ENCODE measurements at regions not wholly inside any gene's neighbourhood (a gene's known extent, or its start where the extent isn't known, plus 50 kb on each side); places are given as distances from the start of the nearest gene placed in this dataset.

- H4K20me1 ChIP-seq (ENCODE audit: insufficient read depth), result no peaks in the 10 kb centered on the region
- no peak overlapping the region for H2AFZ ChIP-seq (ENCODE audit: low read depth)
- TF ChIP-seq POLR2AphosphoS5 (IDR thresholded peaks at IDR 0.05; ENCODE audit: low read depth, low read length) (no peak), RCOR1 (IDR thresholded peaks at IDR 0.05; ENCODE audit: low read length) (no peak), IRF3 (IDR thresholded peaks at IDR 0.05; ENCODE audit: low read depth, low read length) (no peak), YY1 (IDR thresholded peaks at IDR 0.05; ENCODE audit: low read depth) (no peak), EP300 (IDR thresholded peaks at IDR 0.05; ENCODE audit: borderline replicate concordance in 1 of 2, low read depth in 1 of 2, low read length in 1 of 2) (no peak), PBX3 (IDR thresholded peaks at IDR 0.05) (no peak), MAX (IDR thresholded peaks at IDR 0.05; ENCODE audit: low read depth) (no peak), NFIC (IDR thresholded peaks at IDR 0.05; ENCODE audit: borderline replicate concordance) (no peak), FOXJ3 (CRISPR knock-in tag; IDR thresholded peaks at IDR 0.05) (no peak)
- H3K4me1 ChIP-seq (ENCODE audit: control insufficient read depth in 1 of 2, insufficient read depth in 2 of 2, low read depth in 1 of 2, low read length in 1 of 2), result peaks cover 9 to 15% of the 10 kb centered on the region in 2 experiments; a peak in 2 of 4 replicates
- no peaks in the 10 kb centered on the region for H3K79me2 ChIP-seq (ENCODE audit: insufficient read depth)
- no peak overlapping the region for H3K9ac ChIP-seq
- no peak overlapping the region for H3K4me2 ChIP-seq
- no peaks in the 10 kb centered on the region for H3K9me2 ChIP-seq
- 48% methylated on average over 3 of the region's 3 CpGs for WGBS (ENCODE audit: low lambda C conversion rate)
- peaks cover 17% of the 10 kb centered on the region for H3F3A ChIP-seq (replicated peaks; ENCODE audit: insufficient read depth)
- CTCF ChIA-PET, result no interaction called here
- no peaks in the 10 kb centered on the region for H3K27me3 ChIP-seq (ENCODE audit: insufficient read depth)
- DNase-seq, result no peak
- H3K4me3 ChIP-seq (ENCODE audit: low read depth in 2 of 2, low read length in 1 of 2), result no peak overlapping the region
- no peaks in the 10 kb centered on the region for H3K36me3 ChIP-seq (replicated peaks in 1 of 2; ENCODE audit: control insufficient read depth in 1 of 2, insufficient read depth in 2 of 2, low read length in 1 of 2)
- no peak overlapping the region for H3K27ac ChIP-seq (ENCODE audit: low read depth in 2 of 2, low read length in 1 of 2)
- POLR2A ChIA-PET, result no interaction called here
- no peaks in the 10 kb centered on the region for H3K9me3 ChIP-seq
These were observed 83.5 kb upstream of the HMCN1 start for GRCh38 chr1:185650602-185651230.

- CTCF ChIA-PET, result interaction anchor here (2.3 kb wide), 1 partner anchor 21 kb away, joined by 7 read pairs; no protein-coding TSS in a partner anchor
- TF ChIP-seq FOXM1 (IDR thresholded peaks at IDR 0.05; ENCODE audit: low read depth), result no peak
- no peak for TF ChIP-seq RAD21 (IDR thresholded peaks at IDR 0.05; ENCODE audit: low read length)
- TF ChIP-seq TAF1 (IDR thresholded peaks at IDR 0.05; ENCODE audit: borderline replicate concordance, low read depth, low read length), result no peak
- TF ChIP-seq GATA2 (CRISPR knock-in tag; IDR thresholded peaks at IDR 0.05), result no peak
- no peak for TF ChIP-seq MEF2A (IDR thresholded peaks at IDR 0.05; ENCODE audit: borderline replicate concordance, low read depth)
- no peak for TF ChIP-seq REST (IDR thresholded peaks at IDR 0.05; ENCODE audit: low read depth, low read length)
- no peak for TF ChIP-seq ELF1 (IDR thresholded peaks at IDR 0.05)
- no peak for TF ChIP-seq SMC3 (IDR thresholded peaks at IDR 0.05; ENCODE audit: low read depth, low read length)
- TF ChIP-seq RXRA (IDR thresholded peaks at IDR 0.05; ENCODE audit: borderline replicate concordance, low read depth), result no peak
- TF ChIP-seq RCOR1 (IDR thresholded peaks at IDR 0.05; ENCODE audit: low read length), result no peak
- no peak for TF ChIP-seq USF1 (IDR thresholded peaks at IDR 0.05; ENCODE audit: borderline replicate concordance, low read depth)
These were observed 85.2 kb upstream of the HMCN1 start for GRCh38 chr1:185648858-185649589.

More at GRCh38 chr1:185648858-185649589, 85.2 kb upstream of the HMCN1 start:
- no peak overlapping the region for H3K9ac ChIP-seq
- no peak overlapping the region for H2AFZ ChIP-seq (ENCODE audit: low read depth)
- POLR2A ChIA-PET, result no interaction called here
- no peaks in the 10 kb centered on the region for H3K36me3 ChIP-seq (replicated peaks in 1 of 2; ENCODE audit: control insufficient read depth in 1 of 2, insufficient read depth in 2 of 2, low read length in 1 of 2)
- H3F3A ChIP-seq (replicated peaks; ENCODE audit: insufficient read depth), result peaks cover 24% of the 10 kb centered on the region
- H3K9me2 ChIP-seq, result no peaks in the 10 kb centered on the region
- no peak overlapping the region for H3K4me3 ChIP-seq (ENCODE audit: low read depth in 2 of 2, low read length in 1 of 2)
- no peak for DNase-seq
- H3K4me1 ChIP-seq (ENCODE audit: control insufficient read depth in 1 of 2, insufficient read depth in 2 of 2, low read depth in 1 of 2, low read length in 1 of 2), result peaks cover 9 to 24% of the 10 kb centered on the region in 2 experiments; a peak in 3 of 4 replicates
- no peak overlapping the region for H3K27ac ChIP-seq (ENCODE audit: low read depth in 2 of 2, low read length in 1 of 2)
- no peak overlapping the region for H3K4me2 ChIP-seq
- no peaks in the 10 kb centered on the region for H4K20me1 ChIP-seq (ENCODE audit: insufficient read depth)
- no peaks in the 10 kb centered on the region for H3K27me3 ChIP-seq (ENCODE audit: insufficient read depth)
- WGBS (ENCODE audit: low lambda C conversion rate), result 88% methylated on average over 24 of the region's 38 CpGs
- H3K9me3 ChIP-seq, result no peaks in the 10 kb centered on the region
- H3K79me2 ChIP-seq (ENCODE audit: insufficient read depth), result no peaks in the 10 kb centered on the region
